SK-N-MC (cell line): ENCODE measurements at regions not wholly inside any gene's neighbourhood (a gene's known extent, or its start where the extent isn't known, plus 50 kb on each side); places are given as distances from the start of the nearest gene placed in this dataset.

ENCODE experiments used
- DNase-seq: peaks from one replicate; pipeline ENCODE4 v3.0.0-alpha.2; 2011; ENCODE audit warnings: low read depth, low spot score
- H3K27ac ChIP-seq: fragments of 200-600 bp; sonication (generic); 2 replicates; pipeline ENCODE4 v1.5.1; 2016; ENCODE audit warnings: mixed run types
- H3K36me3 ChIP-seq: fragments of 200-600 bp; sonication (generic); 2 replicates; pipeline ENCODE4 v1.6.1; 2017; ENCODE audit warnings: antibody characterized with exemption, low read length, mixed read lengths; ENCODE audit not compliant: insufficient read depth
- H3K4me3 ChIP-seq: fragments of 200-600 bp; sonication (generic); 2 replicates; pipeline ENCODE4 v1.5.1; 2016
- H3K9ac ChIP-seq: fragments of 200-600 bp; sonication (generic); 2 replicates; pipeline ENCODE4 v1.8.0; 2017; ENCODE audit warnings: mixed run types, mixed read lengths; ENCODE audit not compliant: insufficient read length
- H3K9me3 ChIP-seq: fragments of 200-600 bp; sonication (generic); 2 replicates; pipeline ENCODE4 v1.6.1; 2017; ENCODE audit warnings: low read depth, mild to moderate bottlenecking, antibody characterized with exemption, low read length, moderate library complexity, mixed read lengths
- EZH2 ChIP-seq: fragments of 200-600 bp; sonication (generic); IDR thresholded peaks from one replicate; pipeline ENCODE4 v1.6.1; 2017; ENCODE audit warnings: antibody characterized with exemption
- FOXP2 ChIP-seq: optimal IDR thresholded peaks from 2 replicates; pipeline ENCODE3; 2011; ENCODE audit warnings: mild to moderate bottlenecking, moderate library complexity; ENCODE audit not compliant: insufficient read depth; ENCODE audit errors: extremely low read length, control extremely low read depth
- POLR2AphosphoS5 ChIP-seq: IDR thresholded peaks from 2 replicates; pipeline ENCODE4 v1.6.1; 2012; ENCODE audit warnings: mild to moderate bottlenecking, low read depth, low read length, borderline replicate concordance

- Histone ChIP-seq H3K36me3 (no peaks in the 10 kb centered on the region), H3K4me3 (no peak overlapping the region), H3K27ac (no peak overlapping the region), H3K9me3 (no peaks in the 10 kb centered on the region), H3K9ac (no peak overlapping the region)
- DNase-seq, result no peak
- TF ChIP-seq POLR2AphosphoS5 (no peak), EZH2 (no peak), FOXP2 (no peak)
Observed at GRCh38 chr6:82078286-82078908, 169.1 kb downstream of the IBTK start.

GRCh38 chr6:82076916-82077315, 170.6 kb downstream of the IBTK start:
- no peak overlapping the region for H3K9ac ChIP-seq
- no peak overlapping the region for H3K27ac ChIP-seq
- no peak overlapping the region for H3K4me3 ChIP-seq
- no peaks in the 10 kb centered on the region for H3K9me3 ChIP-seq
- DNase-seq, result no peak
- no peaks in the 10 kb centered on the region for H3K36me3 ChIP-seq
- no peak for TF ChIP-seq EZH2
- no peak for TF ChIP-seq POLR2AphosphoS5
- no peak for TF ChIP-seq FOXP2

DNA sequence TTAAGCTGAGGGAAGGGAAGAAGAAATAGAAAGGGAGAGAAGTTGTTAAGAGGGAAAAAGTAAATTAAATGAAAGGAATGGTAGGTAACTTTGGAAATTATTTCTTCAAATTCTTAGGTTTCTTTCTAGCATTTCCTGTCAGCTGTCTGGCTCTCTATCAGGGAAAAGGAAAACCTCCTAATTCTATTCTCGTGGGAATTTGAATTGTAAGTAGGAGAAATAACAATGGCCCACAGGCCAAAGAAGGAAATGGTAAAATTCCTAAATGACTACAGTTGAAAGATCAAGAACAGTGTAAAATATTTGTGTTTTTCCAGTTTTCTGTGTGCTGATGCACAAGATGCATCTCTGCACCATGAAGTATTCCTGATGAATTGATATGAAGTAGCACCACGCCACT, 173.0 kb downstream of the IBTK start:
- no peak overlapping the region for H3K4me3 ChIP-seq
- no peak for DNase-seq
- no peak for TF ChIP-seq EZH2
- no peak for TF ChIP-seq POLR2AphosphoS5
- TF ChIP-seq FOXP2, result no peak
- H3K9ac ChIP-seq, result no peak overlapping the region
- no peaks in the 10 kb centered on the region for H3K9me3 ChIP-seq
- no peak overlapping the region for H3K27ac ChIP-seq
- H3K36me3 ChIP-seq, result no peaks in the 10 kb centered on the region

- Histone ChIP-seq H3K27ac (no peak overlapping the region), H3K4me3 (no peak overlapping the region), H3K9me3 (no peaks in the 10 kb centered on the region), H3K9ac (no peak overlapping the region), H3K36me3 (no peaks in the 10 kb centered on the region)
- DNase-seq, result no peak
- TF ChIP-seq POLR2AphosphoS5 (no peak), EZH2 (no peak), FOXP2 (no peak)
Observed at GRCh38 chr6:82073484-82073883, 174.1 kb downstream of the IBTK start.

DNA sequence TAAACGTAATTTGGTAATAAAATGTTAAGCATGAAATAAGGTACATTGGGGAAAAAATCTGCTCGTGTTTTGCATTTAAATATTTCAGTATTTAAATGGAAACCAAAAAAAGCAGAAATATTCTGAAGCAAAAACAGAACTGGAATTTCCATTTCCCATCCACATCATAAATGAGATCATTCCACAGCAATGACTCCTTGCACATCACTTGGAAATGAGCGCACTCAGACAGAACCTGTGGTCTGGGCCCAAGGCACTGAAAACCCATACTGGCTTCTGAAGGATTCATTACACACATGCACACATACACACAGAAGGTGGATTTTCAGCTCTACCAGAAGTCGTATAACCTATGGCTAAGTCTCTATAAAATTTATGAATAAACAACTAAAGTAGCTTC, 174.8 kb downstream of the IBTK start:
- Histone ChIP-seq H3K27ac (no peak overlapping the region), H3K36me3 (no peaks in the 10 kb centered on the region), H3K9me3 (no peaks in the 10 kb centered on the region), H3K9ac (no peak overlapping the region), H3K4me3 (no peak overlapping the region)
- no peak for DNase-seq
- TF ChIP-seq POLR2AphosphoS5 (no peak), EZH2 (no peak), FOXP2 (no peak)

DNA sequence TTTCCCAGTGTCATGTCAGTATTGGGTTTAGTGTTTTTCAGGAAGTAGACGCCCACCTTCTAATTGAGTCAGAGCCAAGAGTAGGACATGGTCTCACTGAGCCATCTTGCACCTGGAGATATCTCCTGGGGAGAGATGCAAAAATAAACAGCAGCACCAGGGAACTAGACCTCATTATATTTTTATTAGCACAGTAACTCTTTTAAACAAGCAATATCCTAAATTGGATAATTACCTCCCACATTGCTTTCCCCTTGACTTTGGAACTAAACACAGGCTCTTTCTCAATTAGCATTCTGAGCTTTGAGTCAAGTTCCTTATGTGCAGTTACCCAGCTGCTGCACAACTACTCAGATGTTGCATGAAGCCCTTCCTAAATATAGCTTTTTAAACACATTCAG, 175.4 kb downstream of the IBTK start:
- no peak for DNase-seq
- TF ChIP-seq FOXP2, result no peak
- TF ChIP-seq EZH2, result no peak
- TF ChIP-seq POLR2AphosphoS5, result peak; percentile 49; the same call in 1 of the 2 replicates
- no peak overlapping the region for H3K4me3 ChIP-seq

DNA sequence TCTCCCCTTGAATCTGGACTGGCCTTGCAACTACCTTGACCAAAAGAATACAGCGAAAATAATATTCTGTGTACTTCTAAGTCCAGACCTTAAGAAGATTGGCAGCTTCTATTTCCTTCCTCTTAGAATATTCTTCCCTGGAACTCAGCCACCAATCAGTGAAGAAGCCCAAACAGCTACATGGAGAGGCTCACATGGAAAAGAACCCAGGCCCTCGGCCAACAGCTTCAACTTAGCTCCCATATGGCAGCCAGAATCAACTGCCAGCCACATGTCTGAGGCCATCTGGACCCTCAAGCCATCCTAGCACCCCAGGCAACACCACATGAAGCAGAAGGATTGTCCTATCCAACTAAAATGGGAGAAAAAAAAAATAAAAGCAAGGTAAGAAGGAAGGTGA, 178.8 kb downstream of the IBTK start:
- Histone ChIP-seq H3K27ac (no peak overlapping the region), H3K4me3 (no peak overlapping the region), H3K9ac (no peak overlapping the region), H3K9me3 (no peaks in the 10 kb centered on the region), H3K36me3 (no peaks in the 10 kb centered on the region)
- TF ChIP-seq FOXP2 (no peak), POLR2AphosphoS5 (no peak), EZH2 (no peak)
- no peak for DNase-seq

More for the DNA sequence above, 175.4 kb downstream of the IBTK start:
- Histone ChIP-seq H3K27ac (no peak overlapping the region), H3K36me3 (no peaks in the 10 kb centered on the region), H3K9me3 (no peaks in the 10 kb centered on the region), H3K9ac (no peak overlapping the region)

DNA sequence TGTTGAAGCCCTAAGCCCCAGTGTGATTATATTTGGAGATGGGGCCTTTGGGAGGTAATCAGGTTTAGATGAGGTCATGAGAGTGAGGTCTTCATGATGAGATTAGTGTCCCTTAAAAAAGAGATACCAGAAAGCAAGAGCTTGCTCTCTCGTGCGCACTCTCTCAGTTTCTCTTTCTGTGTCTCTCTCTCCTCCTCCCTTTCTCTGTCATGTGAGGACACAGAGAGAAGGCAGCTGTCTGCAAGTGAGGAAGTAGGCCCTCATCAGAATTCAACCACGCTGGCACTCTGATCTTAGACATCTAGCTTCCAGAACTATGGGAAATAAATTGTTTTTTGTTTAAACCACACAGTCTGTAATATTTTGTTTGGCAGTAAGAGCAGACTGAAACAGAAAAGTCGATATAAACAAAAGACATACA, 180.5 kb downstream of the IBTK start:
- H3K36me3 ChIP-seq, result no peaks in the 10 kb centered on the region
- no peak overlapping the region for H3K9ac ChIP-seq
- no peak for DNase-seq
- TF ChIP-seq POLR2AphosphoS5 (no peak), FOXP2 (no peak), EZH2 (no peak)
- H3K4me3 ChIP-seq, result no peak overlapping the region
- H3K9me3 ChIP-seq, result no peaks in the 10 kb centered on the region
- H3K27ac ChIP-seq, result no peak overlapping the region

GRCh38 chr6:82066196-82066595, 181.3 kb downstream of the IBTK start:
- no peak overlapping the region for H3K27ac ChIP-seq
- TF ChIP-seq EZH2, result no peak
- TF ChIP-seq FOXP2, result no peak
- TF ChIP-seq POLR2AphosphoS5, result no peak
- no peak overlapping the region for H3K4me3 ChIP-seq
- no peaks in the 10 kb centered on the region for H3K36me3 ChIP-seq
- no peaks in the 10 kb centered on the region for H3K9me3 ChIP-seq
- no peak overlapping the region for H3K9ac ChIP-seq
- no peak for DNase-seq
